NCI-H146 treated with DMSO at 0.1 percent for 48 hours (cell line): ENCODE measurements at regions not wholly inside any gene's neighbourhood (a gene's known extent, or its start where the extent isn't known, plus 50 kb on each side); places are given as distances from the start of the nearest gene placed in this dataset.
"Not testable (repeated sequence)": the region's sequence is repeated elsewhere in the genome, so short reads cannot be mapped to it uniquely, and the experiment has no call there.

Source experiments
- DNase-seq: peaks from one replicate; lab custom pipeline; 2025; ENCODE audit not compliant: unreplicated experiment; lab: John Stamatoyannopoulos, UW

DNA sequence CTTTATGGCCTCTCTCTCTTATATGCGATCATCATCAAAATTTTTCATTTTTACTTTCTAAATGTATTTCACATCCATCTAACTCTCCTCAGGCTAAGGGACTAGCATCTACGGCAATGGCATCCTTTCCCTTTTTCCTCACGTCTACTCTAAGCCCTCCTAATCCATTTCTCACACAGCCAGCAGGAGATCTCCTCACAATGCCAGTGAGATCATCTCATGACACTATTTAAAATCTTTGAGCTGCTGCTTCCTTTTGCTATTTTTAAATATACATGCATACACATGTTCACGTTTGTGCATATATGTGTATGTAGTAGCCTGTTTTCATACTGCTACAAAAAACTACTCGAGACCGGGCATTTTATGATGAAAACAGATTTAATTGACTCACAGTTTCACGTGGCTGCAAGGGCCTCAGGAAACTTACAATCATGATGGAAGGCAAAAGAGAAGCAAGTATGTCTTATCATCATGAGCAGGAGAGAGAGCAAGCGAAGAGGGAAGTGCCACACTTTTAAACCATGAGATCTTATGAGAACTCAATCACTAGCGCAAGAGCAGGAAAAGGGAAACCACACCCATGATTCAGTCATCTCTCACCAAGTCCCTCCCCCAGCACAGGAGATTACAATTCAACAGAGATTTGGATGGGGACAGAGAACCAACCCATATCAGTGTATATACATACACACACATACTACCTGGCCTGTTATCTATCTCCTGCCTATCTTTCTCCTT lies 599.2 kb upstream of the ROBO1 start:
- DNase-seq, result no peak

DNA sequence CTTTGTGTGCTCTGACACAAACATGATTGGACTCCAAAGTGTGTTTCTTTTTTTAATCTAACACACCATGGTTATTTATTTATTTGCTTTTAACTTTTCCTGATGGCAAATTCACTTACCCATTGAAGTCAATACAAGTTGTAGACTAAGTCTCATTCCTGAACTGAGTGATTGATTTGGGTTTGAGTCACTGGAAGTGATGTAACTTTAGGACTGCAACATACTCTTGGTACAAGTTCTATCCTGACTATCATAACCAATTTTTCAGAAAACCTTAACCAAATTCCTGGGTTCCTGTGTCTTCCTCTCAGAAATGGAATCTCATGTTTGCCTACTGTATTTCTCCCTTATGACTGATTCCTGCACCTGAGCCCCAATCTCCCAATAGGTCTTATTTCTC lies 590.0 kb upstream of the ROBO1 start:
- DNase-seq, result no peak

DNA sequence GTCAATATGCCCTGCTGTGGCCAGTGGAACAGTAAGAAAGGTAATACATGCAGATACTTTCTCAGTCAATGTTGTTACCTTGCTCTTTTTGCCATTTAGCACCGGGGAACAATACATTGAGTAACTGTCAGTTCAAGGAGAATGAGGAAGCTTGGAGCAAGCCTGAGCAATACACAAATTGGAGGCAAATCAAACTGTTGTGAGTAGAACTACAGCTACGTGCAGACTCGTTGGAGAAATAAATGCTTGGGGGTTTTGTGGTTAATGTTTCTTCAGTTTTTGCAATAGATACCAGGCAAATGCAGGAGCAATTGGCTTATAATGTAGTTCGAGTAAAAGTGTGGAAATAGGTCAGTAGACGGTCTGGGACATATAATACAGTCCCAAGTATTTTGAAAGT lies 587.3 kb upstream of the ROBO1 start:
- DNase-seq, result no peak

DNA sequence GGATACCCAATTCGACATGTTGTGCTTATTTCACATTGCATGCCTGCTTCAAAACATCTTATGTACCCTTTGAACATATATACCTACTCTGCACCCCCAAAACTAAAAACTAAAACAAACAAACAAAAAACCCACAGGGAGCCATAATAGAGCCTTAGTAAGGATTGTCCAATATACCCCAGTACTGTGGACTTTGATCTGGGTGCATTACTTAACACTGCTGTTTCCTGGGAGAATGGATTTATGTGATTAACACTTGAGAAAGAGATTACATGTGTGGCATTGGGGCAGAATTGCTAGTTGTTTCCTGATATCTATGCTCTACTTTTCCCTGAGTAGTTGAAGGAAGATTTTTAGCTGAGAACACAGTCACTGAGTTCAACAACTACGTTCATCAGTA lies 583.4 kb upstream of the ROBO1 start:
- no peak for DNase-seq

DNA sequence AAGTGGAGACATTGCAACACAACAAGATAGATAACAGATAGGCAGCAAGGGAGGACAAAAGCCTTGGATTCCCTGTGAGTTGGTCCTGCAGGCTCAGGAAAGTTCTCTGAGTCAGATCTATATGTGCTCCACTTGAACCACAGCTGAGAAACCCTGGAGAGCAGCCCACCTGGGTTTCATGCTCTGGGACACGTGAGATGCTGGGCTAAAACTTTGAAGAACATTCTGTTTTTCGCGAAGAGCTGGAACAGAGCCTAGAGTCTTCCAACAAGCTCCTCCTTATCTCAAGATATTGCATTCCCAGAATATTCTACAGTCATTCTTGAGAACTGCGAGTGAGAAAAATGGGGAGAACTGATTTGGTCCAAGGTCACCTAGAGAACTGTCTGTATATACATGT lies 583.0 kb upstream of the ROBO1 start:
- DNase-seq, result no peak

DNA sequence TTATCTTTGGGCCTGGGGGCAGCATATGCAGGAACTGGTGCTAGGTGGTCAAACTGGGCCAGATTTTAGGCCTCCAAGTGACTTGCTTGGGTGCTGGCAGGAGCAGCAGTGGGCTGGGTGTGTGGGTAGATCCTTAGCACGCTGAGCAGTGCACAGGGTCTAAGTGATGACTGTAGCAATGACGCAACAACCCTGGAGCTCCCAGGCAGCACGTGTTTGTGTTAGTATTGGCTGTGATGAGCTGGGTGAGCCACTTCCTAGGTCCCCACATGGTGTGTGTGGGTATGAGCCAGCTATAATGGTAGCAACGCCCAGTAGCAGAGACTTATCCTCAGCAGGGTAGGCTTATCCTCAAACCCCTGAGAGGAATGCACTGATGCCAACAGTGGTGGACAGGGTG lies 570.6 kb upstream of the ROBO1 start:
- no peak for DNase-seq

DNA sequence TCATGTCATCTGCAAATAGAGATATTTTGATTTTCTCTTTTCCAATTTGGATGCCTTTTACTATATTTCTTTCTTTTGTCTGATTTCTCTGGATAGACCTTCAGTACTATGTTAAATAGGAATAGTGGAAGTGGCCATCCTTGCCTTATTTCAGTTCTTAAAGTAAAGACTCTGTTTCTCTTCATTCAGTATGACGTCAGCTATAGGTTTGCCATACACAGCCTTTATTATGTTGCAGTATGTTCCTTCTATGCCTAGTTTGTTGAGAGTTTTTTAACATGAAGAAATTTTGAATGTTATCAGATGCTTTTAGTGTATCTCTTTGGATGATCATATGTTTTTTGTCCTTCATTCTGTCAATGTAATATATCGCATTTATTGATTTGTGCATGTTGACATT lies 566.7 kb upstream of the ROBO1 start:
- no peak for DNase-seq

DNA sequence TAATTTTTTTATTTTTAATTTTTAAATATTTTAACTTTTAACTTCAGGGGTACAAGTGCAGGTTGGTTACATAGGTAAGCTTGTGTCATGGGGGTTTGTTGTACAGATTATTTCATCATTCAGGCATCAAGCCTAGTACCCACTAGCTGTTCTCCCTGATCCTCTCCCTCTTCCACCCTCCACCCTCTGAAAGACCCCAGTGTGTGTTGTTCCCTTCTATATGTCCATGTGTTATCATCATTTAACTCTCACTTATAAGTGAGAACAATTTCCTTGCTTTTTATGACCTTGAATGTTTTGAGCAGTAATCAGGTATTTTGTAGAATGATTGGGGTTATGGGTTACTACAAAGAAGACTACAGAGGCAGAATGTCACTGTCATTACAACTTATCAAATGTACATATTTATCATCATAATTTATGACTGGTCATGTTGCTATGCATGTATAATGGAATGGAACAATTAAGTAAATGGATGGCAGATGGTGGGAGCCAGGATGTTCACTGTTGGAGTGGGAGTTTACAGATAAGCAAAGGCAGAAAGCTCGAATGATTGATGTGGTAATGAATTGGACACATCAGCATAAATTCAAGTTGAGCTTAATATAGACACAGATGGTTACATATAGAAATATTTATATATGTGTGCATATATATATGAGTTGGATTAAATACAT lies 563.8 kb upstream of the ROBO1 start:
- no peak for DNase-seq

DNA sequence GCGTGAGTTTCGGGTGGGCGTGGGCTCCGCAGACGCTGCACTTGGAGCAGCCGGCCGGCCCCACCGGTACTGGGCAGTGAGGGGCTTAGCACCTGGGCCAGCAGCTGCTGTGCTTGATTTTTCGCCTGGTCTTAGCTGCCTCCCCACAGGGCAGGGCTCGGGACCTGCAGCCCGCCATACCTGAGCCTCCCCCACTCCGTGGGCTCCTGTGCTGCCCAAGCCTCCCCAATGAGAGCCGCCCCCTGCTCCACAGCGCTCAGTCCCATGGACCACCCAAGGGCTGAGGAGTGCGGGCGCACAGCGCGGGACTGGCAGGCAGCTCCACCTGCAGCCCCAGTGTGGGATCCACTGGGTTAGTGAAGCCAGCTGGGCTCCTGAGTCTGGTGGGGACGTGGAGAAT lies 546.7 kb upstream of the ROBO1 start:
- DNase-seq, result not testable (repeated sequence)

DNA sequence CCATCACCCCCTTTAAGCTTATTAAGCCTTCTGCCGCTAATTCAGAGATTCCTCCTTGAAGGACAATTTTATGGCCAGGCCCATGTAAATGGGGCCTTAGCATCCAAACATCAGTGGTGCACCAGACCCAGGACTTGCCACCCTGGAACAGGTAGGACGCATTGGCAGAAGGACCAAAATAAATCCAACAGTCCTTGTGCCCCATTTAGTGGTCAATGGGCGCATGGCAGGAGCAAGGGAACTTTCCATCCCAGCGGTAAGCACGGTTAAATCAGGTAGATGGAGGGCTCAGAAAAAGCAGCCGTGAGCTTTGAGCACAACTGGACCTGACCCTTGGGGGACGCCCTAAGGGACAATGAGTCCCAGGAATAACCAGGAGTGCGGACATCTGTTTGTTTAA lies 540.8 kb upstream of the ROBO1 start:
- no peak for DNase-seq

DNA sequence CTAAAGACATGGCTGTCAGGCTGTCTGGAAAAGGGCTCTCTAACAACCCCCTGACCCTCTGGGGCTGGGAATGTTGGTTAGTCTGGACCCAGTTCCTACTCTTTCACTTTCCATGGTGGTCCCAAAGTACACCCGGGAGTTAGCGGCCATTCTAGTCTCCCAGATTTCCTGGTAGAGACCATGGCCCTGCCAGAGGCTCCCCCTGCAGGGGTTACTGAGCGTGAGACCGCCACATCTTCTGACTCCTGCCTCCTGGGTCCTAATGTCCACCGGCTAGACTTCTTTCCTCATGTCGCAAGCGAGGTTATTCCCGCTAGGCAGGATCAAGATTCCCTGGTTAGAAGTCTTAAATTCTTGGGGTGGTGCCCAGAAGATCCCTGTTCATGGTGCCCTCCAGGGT lies 540.0 kb upstream of the ROBO1 start:
- no peak for DNase-seq

DNA sequence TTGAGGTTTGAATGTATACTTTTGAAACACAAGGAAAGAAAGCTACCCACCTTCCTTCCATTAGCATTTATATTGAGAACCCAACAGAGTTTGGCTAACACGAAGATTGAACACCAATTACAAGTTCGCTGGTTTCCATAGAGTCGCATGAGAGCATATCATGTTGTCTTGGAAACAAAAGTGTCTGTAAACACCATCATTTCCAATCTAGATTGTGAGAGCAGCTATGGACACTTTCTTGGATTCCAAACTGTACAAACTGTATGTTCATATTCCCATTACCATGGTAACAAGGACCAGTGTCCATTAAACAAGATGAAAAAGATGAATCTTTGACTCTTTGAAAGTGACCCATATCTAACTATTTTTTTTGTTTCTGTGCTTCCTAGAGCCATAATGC lies 529.9 kb upstream of the ROBO1 start:
- no peak for DNase-seq

DNA sequence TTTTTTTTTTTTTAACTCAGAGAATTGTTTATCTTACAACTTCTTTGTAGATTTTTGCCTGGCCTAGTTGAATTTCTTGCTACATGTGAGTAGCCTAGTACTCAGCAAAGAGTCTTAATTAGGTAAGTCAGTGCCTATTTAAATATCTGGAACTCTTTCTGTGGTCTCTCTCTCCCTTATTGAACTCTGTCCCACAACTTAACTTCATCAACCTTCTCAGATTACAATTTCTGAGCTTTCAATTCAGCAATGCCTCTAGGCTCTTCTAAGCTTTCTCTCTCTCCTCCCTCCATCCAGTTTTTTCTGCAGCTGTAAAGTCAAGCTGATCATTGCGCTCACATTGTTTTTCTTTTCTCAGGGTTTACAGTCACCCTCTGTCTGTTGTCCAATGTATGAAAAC lies 517.6 kb upstream of the ROBO1 start:
- DNase-seq, result no peak

DNA sequence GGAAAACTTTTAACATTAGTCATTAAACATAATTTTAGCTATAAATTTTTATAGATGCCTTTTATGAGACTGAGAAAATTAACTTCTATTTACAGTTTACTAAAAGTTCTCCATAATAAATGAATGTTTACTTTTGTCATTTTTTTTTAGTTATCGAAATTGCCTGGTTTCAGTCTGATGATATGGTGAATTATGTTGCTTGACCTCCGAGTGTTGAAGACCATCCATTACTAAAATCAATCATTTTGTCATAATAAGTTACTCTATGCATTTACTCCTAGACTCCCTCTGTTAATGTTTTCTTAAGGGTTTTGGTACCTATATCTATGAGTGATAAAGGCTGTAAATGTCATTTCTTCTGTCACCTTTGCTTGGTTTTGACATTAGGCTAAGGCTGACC lies 516.0 kb upstream of the ROBO1 start:
- DNase-seq, result no peak

DNA sequence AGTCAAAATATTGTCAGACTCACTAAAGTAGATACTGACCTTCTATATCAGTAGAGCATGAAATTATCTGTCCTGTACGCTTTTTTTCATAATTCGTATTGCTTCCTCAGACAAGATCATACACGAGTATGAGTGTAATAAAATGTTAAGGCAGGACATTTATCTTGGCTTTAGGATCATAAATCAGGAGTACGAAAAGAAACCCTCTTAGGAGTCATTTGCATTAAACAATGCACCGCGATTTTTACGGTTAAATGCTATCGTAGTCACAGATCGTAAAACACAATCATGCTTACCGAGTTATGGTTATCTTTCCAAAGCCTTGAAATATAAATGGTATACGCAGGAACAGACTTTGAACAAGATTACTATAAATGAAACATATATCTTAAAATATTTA lies 510.3 kb upstream of the ROBO1 start:
- no peak for DNase-seq

DNA sequence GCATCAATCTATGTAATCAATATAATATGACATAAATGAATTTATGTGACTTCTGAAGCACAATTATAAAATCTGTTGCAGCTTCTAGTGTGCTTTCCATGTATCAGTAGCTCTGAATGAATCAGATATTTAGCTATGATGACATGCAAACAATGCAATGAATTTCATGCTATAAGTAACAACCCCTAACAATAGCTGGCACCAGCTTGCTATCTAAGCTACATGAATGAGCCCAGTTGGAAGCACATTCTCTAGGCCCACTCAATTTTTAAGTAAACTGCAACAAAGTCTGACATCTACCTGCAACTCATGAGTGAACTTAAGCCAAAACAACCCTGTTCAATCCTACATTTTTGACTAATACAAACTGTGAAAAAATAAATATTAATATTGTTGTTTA lies 507.3 kb upstream of the ROBO1 start:
- no peak for DNase-seq

DNA sequence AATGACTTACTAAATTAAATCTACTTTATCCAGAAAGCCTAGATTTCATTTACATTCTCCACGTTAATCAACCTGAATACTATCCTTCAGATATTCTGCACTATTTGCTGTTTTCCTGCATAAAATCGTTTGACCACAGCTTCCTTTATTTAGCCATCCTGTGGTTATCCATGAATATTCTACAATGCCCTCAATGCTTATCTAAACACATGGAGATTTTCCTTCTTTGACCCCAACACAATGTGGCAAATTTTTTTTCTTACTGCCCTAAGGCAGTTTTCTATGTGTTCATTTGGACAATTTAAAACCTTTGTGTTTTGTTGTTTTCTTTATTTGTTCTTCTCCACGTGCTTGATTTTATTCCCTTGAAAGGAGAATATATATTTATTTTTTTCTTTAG lies 495.5 kb upstream of the ROBO1 start:
- DNase-seq, result no peak

DNA sequence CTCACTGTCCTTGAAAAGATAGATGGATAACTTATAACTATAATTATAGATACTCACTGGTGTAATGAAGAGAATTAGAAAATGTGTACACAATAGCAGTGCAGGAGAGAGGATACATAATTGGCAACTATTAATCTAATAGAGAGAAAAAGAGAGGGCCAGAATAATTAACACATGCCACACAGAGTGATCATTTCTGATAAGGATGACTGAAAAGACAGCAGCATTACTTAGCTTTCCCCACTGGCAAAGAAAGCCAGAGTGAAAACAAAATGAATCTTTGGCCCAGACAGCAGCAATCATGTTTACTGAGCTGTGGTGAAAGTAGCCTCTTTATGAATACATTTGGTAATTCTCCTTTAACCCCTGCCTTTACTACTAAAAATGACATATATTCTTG lies 493.3 kb upstream of the ROBO1 start:
- DNase-seq, result no peak

DNA sequence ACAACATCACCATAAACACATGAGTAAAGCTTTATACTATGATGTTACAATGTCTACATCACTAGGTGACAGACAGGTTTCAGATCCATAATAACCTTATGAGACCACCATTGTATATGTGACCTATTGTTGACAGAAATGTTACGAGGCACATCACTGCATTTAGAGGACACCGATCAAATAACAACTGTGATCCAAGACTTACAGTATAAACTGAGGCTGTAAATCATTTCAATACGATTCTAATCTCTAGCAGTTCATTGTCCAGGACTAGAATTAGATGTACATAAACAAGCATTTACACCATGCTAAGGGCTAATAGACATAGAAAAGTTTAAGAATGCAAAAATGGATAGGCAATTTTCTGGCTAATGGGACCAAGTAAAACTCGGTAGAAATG lies 491.9 kb upstream of the ROBO1 start:
- DNase-seq, result no peak

DNA sequence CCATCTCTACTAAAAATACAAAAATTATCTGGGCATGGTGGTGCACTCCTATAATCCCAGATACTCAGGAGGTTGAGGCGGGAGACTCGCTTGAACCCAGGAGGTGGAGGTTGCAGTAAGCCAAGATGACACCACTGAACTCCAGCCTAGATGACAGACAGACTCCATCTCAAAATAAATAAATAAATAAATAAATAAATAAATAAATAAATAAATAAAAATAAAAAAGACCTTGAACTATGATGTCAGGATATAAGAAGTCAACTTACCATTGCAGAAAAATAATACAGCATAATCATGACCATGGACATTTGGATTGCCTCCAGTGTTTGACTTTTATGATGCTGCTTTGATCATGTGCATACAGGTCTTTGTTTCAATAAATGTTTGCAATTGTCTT lies 484.3 kb upstream of the ROBO1 start:
- DNase-seq, result no peak

DNA sequence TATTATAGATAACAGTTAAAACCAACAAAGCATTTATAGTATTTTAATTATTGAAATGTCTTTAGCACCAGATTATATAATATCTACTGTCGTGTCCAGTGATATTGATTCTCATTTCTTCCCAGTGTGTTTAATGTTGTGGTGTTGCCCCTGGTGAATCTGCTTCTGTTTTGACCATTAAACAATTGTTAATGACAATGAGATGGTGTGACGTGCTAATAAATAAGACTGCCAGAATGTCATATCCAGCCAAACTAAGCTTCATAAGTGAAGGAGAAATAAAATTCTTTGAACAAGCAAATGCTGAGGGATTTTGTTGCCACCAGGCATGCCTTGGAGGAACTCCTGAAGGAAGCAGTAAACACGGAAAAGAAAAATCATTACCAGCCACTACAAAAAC lies 480.0 kb upstream of the ROBO1 start:
- no peak for DNase-seq

DNA sequence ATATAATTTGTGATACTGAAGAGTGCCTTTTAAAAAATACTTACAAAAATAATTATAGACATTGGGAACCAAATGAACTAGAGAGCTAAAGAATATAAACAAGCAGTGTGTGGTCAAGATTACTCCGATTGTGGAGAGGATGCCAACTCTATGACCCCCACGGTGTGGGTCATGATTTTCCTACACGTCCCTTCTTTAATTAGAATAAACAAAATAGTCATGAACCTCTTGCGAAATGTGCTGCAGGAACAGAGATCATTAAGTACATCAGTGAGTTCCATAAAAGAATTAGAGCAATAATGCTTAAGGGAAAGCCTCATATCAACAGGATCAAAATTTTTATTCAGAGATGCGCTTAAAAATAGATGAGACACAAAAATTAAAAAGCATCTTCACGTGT lies 476.6 kb upstream of the ROBO1 start:
- no peak for DNase-seq

DNA sequence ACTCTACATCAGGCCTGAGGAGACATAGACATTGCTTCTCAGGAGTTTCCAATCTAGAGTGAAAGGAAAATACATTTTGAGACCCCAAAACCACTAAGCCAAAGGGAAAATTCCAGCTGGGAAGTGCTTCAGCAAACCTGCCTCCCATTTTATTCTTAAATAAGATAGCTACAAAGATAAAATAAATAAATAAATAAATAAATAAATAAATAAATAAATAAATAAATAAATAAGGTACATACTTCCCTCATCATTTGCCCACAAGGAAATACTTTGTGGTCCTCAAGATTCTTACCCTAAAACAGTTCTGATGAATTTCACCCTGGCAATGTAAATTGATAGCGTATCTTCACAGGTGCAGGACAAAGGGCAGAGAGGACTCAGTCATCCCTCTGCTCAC lies 474.0 kb upstream of the ROBO1 start:
- DNase-seq, result no peak
